GM19023 (cell line): ENCODE measurements at regions not wholly inside any gene's neighbourhood (a gene's known extent, or its start where the extent isn't known, plus 50 kb on each side); places are given as distances from the start of the nearest gene placed in this dataset.

Source experiments
- ATAC-seq: cut with Tn5 transposase; IDR thresholded peaks from one replicate; pipeline ENCODE4 v1.9.1; 2021; ENCODE audit warnings: mild to moderate bottlenecking, moderate library complexity; ENCODE audit not compliant: unreplicated experiment

DNA sequence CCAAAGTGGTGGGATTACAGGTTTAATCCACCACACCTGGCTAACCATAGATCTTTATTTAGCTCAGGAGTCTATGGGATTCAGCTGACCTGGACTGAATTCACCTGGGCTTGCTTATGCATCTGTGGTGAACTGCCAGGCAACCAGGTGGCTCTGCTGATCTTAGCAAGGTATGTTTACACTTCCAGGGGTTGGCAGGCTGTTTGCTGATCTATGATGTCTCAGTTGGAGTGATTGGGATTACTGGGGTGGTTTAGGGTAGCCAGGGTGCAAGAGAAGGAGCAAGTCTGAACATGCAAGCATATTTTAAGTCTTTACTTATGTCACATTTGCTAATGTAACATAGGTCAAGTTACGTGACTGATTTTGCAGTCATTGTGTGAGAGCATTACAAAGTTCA is 63.6 kb upstream of the JAK2 start:
- no peak for ATAC-seq

- ATAC-seq, result no peak
These were observed 63.0 kb upstream of the JAK2 start for GRCh38 chr9:4922101-4922500.

DNA sequence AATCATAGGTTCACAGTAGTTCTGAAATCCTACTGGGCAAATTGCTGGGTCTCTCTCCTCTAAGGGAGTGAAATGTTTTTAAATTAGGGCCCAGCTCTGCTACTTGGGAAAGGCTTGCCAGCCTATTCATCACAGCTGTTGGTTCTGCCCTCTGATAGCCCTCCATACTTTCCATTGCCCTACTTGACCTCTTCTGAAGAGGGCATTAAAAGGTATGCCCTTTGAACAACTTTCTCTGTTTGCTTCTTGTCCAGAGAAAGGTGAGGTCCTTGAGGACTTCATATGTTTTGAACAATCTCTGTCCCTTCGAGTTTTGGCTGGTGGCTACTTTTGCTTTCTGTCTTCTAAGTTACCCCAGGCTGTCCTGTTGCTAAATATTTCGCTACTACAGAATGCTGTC is 62.3 kb upstream of the JAK2 start:
- ATAC-seq, result no peak

DNA sequence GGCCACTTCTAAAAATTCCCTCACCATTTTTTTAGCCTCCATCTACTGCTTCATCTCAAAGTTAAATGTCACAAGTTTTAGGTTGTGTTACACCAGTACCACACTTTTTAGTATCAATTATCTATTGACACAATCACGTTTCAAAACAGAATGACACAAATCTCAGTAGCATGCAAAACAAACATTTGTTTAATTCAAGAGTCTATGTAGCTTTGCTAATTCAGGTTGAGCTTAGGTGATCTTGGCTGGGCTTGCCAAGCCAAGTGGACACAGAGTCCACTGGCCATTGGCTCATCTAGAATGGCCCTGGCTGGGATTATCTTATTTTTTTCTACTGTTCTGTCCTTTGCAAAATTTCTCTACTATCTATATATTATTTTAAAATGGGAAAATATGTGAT is 61.9 kb upstream of the JAK2 start:
- ATAC-seq, result no peak

DNA sequence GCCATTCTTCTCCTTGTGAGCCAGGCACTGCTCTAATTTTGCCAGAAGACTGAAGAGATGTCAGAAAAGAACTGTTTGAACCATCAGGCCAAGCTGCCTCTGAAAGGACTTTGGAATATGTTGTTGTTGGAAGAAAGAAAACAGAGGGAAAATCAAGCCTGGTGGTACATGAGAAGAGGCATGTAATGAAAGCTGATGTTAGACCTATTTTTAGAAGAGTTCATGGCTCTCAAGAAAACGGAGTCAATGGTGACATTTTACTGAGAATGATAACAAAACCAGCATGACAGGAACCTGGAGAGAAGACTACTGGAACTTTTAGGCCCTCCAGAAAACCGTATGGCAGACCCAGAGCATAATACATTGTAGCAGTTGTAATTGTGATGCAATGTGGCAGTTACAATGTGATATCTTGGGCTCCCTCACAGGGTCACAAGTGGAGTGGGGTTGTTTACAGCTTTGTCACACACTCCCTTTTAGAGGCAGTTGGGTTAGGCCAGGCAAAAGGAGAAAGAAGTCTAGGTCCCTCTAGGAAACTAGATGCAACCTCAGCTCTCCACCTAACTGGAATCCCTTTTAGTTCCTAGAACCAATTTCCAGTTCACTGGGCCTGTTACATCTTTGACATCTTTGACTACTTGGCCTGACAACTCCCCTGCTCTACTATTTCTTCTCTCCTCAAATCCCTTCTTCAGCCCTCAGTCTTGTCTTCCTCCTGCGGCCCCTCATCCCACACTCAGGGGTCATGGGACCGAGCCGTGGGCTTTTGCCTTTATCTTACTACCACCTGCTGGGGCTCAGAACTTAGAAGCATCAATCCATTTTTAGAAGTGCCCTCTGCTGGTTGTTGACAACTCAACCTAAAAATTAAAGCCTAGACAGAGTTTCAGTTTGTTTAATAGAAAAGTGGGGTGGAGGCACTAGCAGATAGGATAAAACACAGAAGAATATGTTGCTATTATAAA is 61.2 kb upstream of the JAK2 start:
- no peak for ATAC-seq

GRCh38 chr9:4926239-4926638 is 58.8 kb upstream of the JAK2 start:
- no peak for ATAC-seq

GRCh38 chr9:4927043-4927471 is 58.0 kb upstream of the JAK2 start:
- peak; percentile 60 for ATAC-seq

DNA sequence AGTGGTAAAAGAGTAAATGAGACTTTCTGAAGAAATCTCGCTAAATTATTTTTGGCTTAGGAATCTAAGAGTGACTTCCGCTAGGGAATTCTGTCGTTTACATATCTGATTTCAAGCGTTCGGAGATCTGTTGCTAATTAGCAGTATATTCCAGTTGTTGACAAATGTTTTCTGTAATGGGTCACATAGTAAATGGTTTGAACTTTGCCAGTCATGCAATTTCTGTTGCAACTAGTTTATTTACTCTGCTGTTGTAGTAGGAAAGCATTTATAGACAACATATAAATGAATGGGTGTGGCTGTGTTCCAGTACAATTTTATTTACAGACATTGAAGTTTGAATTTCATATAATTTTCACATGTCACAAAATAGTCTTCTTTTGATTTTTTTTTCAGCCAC is 57.4 kb upstream of the JAK2 start:
- no peak for ATAC-seq

GRCh38 chr9:4929917-4930316 is 55.2 kb upstream of the JAK2 start:
- no peak for ATAC-seq

- ATAC-seq, result no peak
These were observed 52.4 kb upstream of the JAK2 start for GRCh38 chr9:4932681-4933080.

DNA sequence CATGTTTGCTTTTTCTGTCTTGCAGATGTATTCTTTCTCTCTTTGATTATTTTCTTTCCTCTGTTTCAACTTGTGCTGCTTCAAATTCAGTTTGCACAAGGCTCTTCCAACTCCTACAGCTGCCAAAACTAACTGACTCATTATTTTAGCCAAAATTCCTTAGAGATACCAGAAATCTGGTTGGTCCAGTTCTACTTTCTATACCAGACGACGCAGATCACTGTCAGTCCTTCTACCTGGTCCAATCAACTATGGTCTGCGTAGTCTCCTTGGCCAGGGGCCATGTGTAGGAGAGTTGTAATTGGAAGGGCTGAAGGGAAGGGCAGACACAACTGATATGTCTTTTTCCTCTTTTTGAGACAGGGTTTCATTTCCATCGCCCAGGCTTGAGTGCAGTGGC is 51.9 kb upstream of the JAK2 start:
- ATAC-seq, result no peak

DNA sequence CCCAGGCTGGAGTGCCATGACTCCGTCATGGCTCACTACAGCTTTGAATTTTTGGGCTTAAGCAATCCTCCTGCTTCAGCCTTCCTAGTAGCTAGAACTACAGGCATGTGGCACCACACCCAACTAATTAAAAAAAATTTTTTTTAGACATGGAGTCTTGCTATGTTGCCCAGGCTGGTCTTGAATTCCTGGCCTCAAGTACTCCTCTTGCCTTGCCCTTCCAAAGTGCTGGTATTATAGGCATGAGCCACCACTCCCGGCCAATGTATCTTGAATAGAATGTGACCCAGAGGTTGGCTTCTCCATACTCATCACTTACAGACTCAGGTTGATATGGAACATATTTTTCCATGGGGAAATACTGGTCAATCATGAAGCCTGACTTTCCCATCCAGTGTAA is 51.2 kb upstream of the JAK2 start:
- no peak for ATAC-seq

GRCh38 chr9:4935001-4935672 is 49.9 kb upstream of the JAK2 start:
- ATAC-seq, result no peak
